DND-41 (cell line): ENCODE measurements at regions not wholly inside any gene's neighbourhood (a gene's known extent, or its start where the extent isn't known, plus 50 kb on each side); places are given as distances from the start of the nearest gene placed in this dataset.

Experiments
- CTCF ChIP-seq: IDR thresholded peaks from 2 replicates; pipeline ENCODE4 v1.5.1; 2012; ENCODE audit warnings: borderline replicate concordance, low read length, moderate library complexity, mild to moderate bottlenecking; ENCODE audit not compliant: poor library complexity, severe bottlenecking; ENCODE audit errors: extremely low read depth
- EZH2 ChIP-seq: IDR thresholded peaks from 3 replicates; pipeline ENCODE4 v1.6.1; 2012; ENCODE audit warnings: borderline replicate concordance, low read depth, mild to moderate bottlenecking, moderate library complexity, low read length, inconsistent platforms; ENCODE audit not compliant: severe bottlenecking

GRCh38 chr22:27677905-27678458 lies 123.6 kb downstream of the MN1 start:
- no peak for TF ChIP-seq EZH2
- no peak for TF ChIP-seq CTCF
